Lower lobe of right lung (tissue), 2 donors: ENCODE measurements at regions not wholly inside any gene's neighbourhood (a gene's known extent, or its start where the extent isn't known, plus 50 kb on each side); places are given as distances from the start of the nearest gene placed in this dataset.

Source experiments
- ATAC-seq, 2 donors: fragments of 200-7000 bp; cut with Tn5 transposase; one replicate each; pipeline ENCODE4 v1.9.1; 2020 to 2022; ENCODE audit warnings: mild to moderate bottlenecking in 2 of 2, moderate library complexity in 2 of 2
- DNase-seq: peaks from one replicate; pipeline ENCODE4 v3.0.0-alpha.2; 2020
- H3K27ac ChIP-seq: fragments of 200-600 bp; one replicate; pipeline ENCODE4 v1.8.0; 2022
- H3K27me3 ChIP-seq: fragments of 200-600 bp; one replicate; pipeline ENCODE4 v1.8.0; 2022; ENCODE audit warnings: low read depth
- H3K36me3 ChIP-seq: fragments of 200-600 bp; one replicate; pipeline ENCODE4 v1.8.0; 2022; ENCODE audit warnings: mild to moderate bottlenecking
- H3K4me1 ChIP-seq: fragments of 200-600 bp; one replicate; pipeline ENCODE4 v1.8.0; 2022
- H3K4me3 ChIP-seq: fragments of 200-600 bp; one replicate; pipeline ENCODE4 v1.8.0; 2022; ENCODE audit warnings: mild to moderate bottlenecking
- H3K9me3 ChIP-seq: fragments of 200-600 bp; one replicate; pipeline ENCODE4 v1.8.0; 2022
- CTCF ChIP-seq: fragments of 200-600 bp; IDR thresholded peaks from one replicate; pipeline ENCODE4 v1.8.0; 2022; ENCODE audit warnings: antibody characterized with exemption, mild to moderate bottlenecking
- intact Hi-C: fragments of 100-400 bp; cut with DNase I; formaldehyde crosslinking; loops from one replicate; pipeline ENCODE4 v1.11.0; 2022
- donor health status: DM: no; HTN: yes; CAD: no; lungs with severe emphysema.

- Histone ChIP-seq H3K27me3 (peaks cover 5% of the 10 kb centered on the region), H3K4me3 (no peak overlapping the region), H3K27ac (no peak overlapping the region), H3K4me1 (no peaks in the 10 kb centered on the region), H3K9me3 (no peaks in the 10 kb centered on the region), H3K36me3 (no peaks in the 10 kb centered on the region)
- no peak for ATAC-seq
- no peak for TF ChIP-seq CTCF
- intact Hi-C loops, result no loop called here
- no peak for DNase-seq
These were observed 139.5 kb upstream of the RGMA start for GRCh38 chr15:93228546-93228945.

- no peaks in the 10 kb centered on the region for H3K4me1 ChIP-seq
- no peaks in the 10 kb centered on the region for H3K9me3 ChIP-seq
- no peak for TF ChIP-seq CTCF
- no peak overlapping the region for H3K27ac ChIP-seq
- DNase-seq (no peak), ATAC-seq (no peak)
- no peak overlapping the region for H3K4me3 ChIP-seq
- no peaks in the 10 kb centered on the region for H3K27me3 ChIP-seq
- intact Hi-C loops, result no loop called here
- H3K36me3 ChIP-seq, result no peaks in the 10 kb centered on the region
These were observed 134.8 kb upstream of the RGMA start for GRCh38 chr15:93223803-93224202.

GRCh38 chr15:93221759-93222158, 132.7 kb upstream of the RGMA start:
- intact Hi-C loops, result no loop called here
- no peak for ATAC-seq

GRCh38 chr15:93219859-93220420, 130.9 kb upstream of the RGMA start:
- Histone ChIP-seq H3K36me3 (no peaks in the 10 kb centered on the region), H3K4me1 (no peaks in the 10 kb centered on the region), H3K4me3 (no peak overlapping the region), H3K27me3 (no peaks in the 10 kb centered on the region), H3K27ac (no peak overlapping the region), H3K9me3 (no peaks in the 10 kb centered on the region)
- intact Hi-C loops, result no loop called here
- no peak for TF ChIP-seq CTCF
- ATAC-seq, result no peak
- no peak for DNase-seq

More at GRCh38 chr15:93221759-93222158, 132.7 kb upstream of the RGMA start:
- Histone ChIP-seq H3K36me3 (no peaks in the 10 kb centered on the region), H3K4me3 (no peak overlapping the region), H3K27me3 (no peaks in the 10 kb centered on the region), H3K9me3 (no peaks in the 10 kb centered on the region), H3K27ac (no peak overlapping the region), H3K4me1 (no peaks in the 10 kb centered on the region)
- DNase-seq, result no peak
- no peak for TF ChIP-seq CTCF

- no peak for ATAC-seq
- Histone ChIP-seq H3K4me3 (no peak overlapping the region), H3K27ac (no peak overlapping the region), H3K27me3 (no peaks in the 10 kb centered on the region), H3K4me1 (no peaks in the 10 kb centered on the region), H3K36me3 (no peaks in the 10 kb centered on the region), H3K9me3 (no peaks in the 10 kb centered on the region)
- intact Hi-C loops, result no loop called here
- no peak for DNase-seq
- no peak for TF ChIP-seq CTCF
These were observed 128.3 kb upstream of the RGMA start for GRCh38 chr15:93217343-93217742.

GRCh38 chr15:93214106-93214505, 125.1 kb upstream of the RGMA start:
- ATAC-seq (no peak), DNase-seq (no peak)
- H3K9me3 ChIP-seq, result no peaks in the 10 kb centered on the region
- no peaks in the 10 kb centered on the region for H3K27me3 ChIP-seq
- H3K36me3 ChIP-seq, result no peaks in the 10 kb centered on the region
- H3K4me3 ChIP-seq, result no peak overlapping the region
- H3K27ac ChIP-seq, result no peak overlapping the region
- no peak for TF ChIP-seq CTCF
- no peaks in the 10 kb centered on the region for H3K4me1 ChIP-seq
- intact Hi-C loops, result no loop called here
